GM18873 (cell line): ENCODE measurements at regions not wholly inside any gene's neighbourhood (a gene's known extent, or its start where the extent isn't known, plus 50 kb on each side); places are given as distances from the start of the nearest gene placed in this dataset.
A peak's percentile ranks its signal among the peaks of the same experiment; 100 is the strongest.

Source experiments
- ATAC-seq: cut with Tn5 transposase; IDR thresholded peaks from one replicate; pipeline ENCODE4 v1.9.1; 2021; ENCODE audit warnings: mild to moderate bottlenecking, moderate library complexity, moderate number of reproducible peaks; ENCODE audit not compliant: unreplicated experiment, low FRiP score

DNA sequence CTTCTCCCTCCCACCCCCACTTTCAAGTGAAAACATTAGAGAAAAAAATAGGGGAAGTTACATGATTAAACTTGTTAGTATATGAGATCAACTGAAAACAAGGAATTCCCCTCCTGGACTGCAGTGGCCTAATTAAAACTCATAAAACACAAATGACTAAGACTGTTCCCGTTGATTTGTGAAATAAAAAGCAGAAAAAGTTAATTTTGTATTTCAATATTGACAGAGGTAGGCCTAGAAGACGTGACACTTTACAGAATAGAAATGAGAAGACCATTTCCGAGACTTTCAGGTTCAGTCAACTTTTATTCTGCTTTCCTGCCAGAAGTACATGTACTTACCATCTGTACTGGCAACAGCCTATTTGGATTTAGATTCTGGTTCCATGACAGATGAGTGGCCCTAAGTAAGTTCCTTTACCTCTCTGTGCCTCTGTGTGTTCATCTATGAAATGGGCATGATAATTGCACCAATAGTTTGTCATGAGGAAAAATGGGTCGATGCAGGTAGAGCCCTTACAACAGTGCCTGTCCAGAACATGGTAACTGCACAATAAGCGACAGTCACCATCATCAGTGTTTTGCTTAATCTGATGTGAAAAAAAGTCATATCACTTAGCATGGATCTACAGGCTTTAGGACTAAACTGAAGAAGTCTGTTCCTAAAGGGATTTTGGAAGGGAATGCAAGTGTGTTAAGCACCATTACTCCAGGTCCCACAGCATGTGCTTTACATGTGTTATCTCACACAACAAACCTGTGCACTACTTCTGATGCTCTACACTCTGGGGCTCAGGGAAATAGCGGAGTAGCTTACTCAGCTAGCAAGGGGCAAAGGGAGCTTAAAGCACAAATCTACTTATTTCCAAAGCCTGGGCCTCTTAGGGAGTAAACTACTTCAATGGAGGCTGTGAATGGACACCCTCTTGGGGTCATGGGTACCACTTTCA, 562.3 kb upstream of the DIPK2B start:
- no peak for ATAC-seq

DNA sequence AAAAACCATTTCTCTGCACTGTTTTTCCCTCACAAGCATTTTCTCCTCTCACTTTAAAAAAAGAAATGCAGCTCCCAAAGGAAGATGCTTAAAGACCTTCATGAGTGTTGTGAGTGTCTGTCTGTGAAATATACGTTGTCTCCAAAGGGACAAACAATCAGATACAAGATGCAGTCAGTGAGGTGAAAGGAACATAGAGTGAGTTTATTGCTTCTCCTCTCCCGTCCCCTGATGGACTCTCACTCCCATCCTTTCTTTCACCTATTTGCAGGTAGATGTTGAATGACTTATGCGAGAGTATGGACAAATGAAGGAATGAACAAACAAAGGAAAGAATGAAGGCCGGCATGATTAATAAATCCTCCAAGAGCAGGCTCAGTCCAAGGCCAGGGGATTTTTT, 561.2 kb upstream of the DIPK2B start:
- ATAC-seq, result no peak

DNA sequence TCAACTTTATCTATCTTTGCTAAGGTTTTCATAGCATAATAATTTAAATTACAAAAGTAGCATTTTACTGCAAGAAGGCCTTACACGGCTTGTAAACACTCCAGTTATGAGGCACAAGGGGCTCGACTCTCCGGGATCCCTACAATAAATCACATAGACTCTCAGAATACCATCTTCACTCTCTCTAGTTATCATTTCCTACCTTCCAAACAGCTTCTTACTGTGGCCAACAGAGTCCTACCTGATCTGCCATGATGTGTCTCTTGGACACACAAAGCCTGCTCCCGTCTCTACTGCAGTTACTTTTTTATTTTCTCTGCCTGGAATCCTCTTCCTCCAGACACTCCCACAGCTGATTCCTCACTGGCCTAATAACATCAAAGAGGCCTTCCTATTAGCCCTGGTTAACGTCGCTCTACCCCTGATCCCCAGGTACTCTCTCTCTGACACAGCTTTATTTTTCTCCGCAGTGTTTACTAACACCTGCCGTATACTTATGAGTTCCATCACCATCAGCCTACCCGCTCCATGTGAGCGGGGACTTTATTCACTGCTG, 559.6 kb upstream of the DIPK2B start:
- no peak for ATAC-seq

DNA sequence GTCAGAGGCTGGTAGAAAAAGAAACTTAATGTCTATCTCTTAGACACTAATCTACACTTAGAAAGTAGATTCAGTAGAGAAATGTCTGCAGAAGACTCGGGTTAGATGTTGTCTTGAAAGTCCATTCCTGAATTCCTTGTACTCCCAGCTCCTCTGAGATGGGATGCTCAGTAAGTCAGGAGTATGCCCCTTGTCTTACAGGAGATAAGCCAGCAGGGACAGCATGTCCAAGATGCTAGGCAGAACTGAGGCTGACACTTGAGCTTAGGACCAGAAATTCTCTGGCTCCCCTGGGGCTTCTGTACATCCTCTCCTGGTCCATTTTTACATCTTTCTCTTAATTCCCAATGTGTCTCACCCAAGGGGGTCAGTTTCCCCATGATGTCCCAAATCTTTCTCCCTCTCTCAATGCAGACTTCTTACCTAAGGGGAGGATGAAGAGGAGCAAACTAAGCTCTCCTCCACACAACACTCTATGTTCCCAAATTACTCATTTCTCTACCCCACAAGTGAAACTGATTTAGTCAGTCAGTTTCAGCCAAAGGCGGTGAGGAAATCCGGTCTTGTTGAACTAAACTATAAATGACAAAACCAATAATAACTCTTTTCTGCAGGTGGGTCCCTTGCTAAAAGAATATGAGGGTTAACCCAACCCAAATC, 558.2 kb upstream of the DIPK2B start:
- peak; percentile 58 for ATAC-seq

DNA sequence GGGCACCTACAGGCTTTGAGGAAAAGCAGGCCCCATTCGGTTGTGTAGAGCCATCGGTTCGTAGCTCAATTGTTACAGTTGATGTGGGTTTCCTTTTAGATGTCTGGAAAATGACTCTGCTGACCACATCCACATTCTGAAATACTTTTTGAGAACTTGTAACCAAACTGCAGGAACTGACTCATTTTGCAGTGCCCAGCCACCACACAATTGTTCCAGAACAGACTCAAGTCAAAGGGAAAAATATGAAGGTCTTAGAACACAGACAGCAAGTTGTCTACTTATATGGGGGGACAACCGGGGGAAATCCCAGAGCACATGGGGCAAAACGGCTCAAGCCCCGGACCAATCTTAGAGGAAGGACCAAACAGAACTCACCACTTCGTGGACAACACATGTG, 557.6 kb upstream of the DIPK2B start:
- peak; percentile 42 for ATAC-seq

DNA sequence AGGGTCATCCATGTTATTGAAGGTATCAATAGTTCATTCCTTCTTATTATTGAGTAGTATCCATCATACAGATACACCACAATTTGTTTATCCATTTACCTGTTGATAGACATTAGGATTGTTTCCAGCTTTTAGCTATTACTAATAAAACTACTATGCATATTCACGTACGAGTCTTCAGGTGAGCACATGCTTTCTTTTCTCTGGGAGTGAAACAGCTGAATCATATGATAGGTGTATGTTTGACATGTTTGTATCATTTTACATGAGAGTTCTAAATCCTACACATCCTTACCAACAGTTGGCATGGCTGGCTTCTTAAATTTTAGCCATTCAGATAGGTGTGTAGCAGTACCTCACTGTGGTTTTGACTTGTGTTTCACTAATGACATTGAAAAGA, 556.6 kb upstream of the DIPK2B start:
- no peak for ATAC-seq

DNA sequence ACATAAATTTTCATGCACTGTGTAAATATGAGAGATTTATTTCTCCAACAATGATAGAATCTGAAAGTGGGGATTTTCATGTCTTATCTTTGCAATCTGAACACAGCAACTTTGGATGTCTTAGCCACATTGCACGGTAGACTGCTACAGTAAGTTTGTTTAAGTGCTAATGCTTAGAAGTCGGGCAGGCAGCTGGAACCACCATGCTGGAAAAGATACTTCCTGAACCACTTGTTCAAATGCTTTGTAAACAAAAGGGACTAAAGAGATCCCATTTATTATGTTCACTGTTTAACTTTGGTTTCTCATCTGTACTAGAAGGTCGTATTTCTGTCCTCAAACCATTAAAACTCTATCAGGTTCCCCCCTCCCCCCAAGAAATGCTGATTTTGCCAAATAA, 555.9 kb upstream of the DIPK2B start:
- ATAC-seq, result no peak

DNA sequence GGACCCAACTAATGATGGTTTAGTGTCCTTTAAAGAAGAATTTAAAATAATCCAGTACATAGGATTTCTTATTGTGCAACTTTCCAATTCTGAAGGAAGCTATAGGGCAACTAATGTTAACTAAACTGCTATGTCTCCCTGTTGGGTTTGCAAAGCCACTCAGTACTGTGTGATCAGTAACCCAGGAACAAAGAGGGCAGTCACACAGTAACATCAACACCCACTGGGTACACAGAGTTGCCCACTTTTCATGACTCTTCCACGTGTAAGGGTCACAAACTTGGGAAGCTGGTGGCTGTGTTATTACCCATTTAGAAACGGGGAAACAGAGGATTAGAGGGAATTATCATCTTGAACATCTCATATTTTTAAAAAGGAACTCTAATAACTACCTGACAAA, 555.0 kb upstream of the DIPK2B start:
- ATAC-seq, result no peak

DNA sequence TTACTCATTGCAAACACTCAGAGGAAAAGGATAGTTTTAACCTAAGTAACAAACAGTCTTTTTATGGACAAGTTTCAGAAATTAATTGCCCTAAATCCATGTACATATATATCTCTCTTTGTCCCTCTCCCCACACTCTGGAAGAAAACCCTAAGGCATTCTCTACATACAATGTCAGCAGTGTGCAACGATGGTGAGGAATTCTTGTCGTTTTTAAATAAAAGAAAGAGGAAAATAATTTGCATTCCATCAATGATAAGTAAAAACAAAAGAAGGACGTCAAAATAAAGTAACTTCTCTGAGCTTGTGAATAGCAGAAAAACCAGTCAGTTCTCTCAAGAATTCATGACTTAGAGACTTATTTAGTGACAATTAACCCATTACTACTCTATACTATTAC, 550.5 kb upstream of the DIPK2B start:
- ATAC-seq, result no peak

DNA sequence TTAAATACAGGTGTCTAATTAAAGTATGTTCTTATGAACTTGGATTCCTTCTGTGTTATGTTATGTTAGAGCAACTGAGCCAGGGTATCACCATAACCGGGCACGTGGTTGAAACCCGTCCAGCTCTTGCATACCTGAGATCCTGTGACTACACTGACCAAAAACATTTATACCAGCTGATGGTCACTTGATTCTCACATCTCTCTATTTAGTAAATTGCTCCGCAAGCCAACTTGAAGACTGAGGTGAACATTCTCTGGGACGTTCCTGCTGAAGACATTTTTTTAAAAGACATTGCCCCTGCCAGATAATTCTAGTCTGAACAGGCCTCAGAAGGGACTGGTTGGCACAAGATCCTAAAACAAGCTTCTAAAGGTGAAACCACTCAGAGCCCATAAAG, 550.0 kb upstream of the DIPK2B start:
- no peak for ATAC-seq

DNA sequence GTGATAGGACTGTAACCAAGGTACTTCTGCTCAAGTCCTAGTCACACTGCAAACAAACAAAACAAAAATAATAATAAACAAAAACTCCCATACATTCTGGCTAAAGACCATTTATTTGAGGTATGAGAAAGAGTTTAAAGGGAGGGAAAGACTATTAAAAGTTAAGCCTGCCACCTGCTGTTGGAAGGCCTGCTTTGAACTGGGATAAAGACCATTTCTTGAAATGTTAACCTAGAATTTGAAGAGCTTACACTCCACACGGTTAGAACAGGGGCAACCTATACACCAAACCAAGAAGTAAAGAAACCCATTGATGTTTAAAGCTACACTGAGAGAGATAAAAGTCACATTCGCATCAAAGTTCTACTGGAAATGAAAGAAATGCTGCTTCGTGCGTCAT, 548.7 kb upstream of the DIPK2B start:
- ATAC-seq, result no peak

DNA sequence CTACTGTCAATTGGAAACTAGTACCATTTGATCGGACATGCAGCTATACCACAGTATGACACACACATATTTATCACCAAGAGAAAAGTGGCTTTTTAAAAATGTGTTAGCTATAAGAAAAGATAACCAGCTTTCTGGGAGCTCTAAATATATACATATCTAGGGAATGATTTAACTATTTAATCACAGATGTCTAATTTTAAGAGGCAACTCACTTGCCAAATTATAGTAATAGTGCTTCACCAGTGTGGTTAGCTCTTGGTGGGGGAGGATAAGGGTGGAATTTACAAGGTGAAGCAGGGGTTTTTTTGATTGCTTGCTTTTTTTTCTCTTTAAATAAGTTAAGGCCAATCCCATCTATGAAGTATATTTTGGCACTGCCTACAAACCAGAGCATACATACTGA, 547.7 kb upstream of the DIPK2B start:
- no peak for ATAC-seq

DNA sequence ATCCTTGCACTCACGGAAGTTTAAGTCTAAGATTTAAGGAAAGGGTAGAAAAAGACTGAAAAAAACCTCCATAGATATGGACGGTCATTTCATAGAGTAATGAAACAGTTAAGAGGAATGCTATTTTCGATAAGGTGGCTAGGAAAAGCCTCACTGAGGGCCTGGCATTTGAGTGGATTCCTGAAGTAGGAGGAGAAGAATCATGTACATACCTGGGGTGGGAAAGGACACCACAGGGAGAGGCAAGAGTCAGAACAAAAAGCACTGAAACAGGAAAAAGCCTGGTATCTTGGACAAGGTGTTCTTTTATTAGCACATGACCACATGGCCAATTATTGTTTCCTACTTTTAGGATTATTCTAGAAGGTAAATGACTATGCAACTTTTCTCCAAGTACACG, 547.2 kb upstream of the DIPK2B start:
- no peak for ATAC-seq

DNA sequence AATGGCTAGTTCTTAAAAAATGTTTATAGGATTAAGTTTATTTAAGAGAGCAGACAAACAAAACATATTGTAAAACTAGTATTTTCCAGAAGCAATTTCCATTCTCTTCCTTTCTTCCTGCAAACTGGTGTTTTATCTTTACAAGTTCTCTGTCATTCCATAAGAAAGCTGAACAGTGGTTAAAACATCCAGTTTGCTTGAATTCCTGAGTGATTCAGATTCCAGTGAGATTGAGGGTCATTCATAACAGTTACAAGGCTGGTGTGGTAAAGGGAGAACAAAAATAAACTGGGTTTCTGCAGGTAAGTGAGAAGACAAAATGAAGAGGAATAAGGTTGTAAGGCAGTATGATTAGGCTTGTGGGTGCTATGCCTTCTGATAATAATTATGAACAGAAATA, 544.8 kb upstream of the DIPK2B start:
- ATAC-seq, result no peak

DNA sequence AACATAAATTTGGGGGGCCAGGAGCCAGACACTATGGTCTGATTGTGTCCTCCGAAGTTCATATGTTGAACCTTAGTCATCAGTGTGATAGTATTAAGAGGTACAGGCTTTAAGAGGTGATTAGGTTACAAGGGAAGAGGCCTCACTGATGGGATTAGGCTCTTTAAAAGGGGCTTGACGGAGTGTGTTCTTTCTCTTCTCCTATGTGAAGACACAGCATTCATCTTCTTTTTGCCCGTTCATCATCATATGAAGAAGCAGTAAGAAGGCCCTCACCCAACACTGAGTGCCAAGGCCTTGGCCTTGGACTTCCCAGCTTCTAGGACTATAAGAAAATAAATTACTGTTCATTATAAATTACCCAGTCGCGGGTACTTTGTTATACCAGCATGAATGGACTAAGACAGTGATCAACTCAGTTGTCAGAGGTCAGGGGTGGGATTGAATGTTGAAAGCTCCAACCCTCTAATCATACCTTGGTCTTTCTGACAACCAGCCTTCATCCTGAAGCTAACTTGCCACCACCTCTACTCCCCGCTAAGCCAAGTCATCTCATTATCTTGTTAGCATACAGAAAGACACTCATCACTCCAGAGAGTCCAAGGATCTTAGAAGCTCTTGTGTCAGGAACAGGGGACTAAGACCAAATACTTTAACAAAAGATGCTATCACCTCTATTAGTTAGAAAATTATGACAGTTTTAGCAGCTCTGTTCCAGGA, 543.4 kb upstream of the DIPK2B start:
- ATAC-seq, result no peak

DNA sequence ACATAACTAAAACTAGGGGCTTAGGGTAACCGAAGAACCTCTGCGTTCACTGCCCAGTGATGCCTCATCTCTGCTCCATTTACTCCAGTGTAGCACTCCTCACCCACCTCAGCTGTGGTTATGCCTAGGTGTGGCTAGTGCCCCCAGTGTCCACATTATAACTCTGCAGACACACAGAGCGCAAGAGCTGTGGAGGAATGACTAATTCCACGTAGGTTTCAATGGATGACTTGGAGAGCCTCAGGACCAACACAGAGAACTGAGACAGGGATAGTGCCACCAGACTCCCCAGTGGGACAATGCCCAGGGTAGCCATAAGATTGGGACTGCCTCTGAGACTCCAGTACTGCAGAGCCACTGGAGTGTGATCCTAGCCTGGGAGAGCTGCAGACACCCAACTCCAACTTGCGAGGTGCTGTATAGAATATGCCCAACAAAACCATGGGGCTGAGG, 542.4 kb upstream of the DIPK2B start:
- no peak for ATAC-seq

DNA sequence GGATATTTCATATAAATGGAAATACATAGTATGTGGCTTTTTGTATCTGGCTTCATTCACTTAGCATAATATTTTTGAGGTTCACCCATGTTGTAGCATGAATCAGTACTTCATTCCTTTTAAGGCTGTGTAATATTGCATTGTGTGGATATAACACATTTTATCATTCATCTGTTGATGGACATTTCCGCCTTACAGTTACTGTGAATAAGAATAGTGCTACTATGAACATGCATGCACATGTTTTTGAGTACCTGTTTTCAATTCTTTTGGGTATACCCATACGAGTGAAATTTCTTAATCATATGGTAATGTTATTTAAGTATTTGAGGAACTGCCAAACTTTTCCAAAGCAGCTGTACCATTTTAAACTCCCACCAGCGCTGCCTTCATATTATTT, 539.6 kb upstream of the DIPK2B start:
- no peak for ATAC-seq

DNA sequence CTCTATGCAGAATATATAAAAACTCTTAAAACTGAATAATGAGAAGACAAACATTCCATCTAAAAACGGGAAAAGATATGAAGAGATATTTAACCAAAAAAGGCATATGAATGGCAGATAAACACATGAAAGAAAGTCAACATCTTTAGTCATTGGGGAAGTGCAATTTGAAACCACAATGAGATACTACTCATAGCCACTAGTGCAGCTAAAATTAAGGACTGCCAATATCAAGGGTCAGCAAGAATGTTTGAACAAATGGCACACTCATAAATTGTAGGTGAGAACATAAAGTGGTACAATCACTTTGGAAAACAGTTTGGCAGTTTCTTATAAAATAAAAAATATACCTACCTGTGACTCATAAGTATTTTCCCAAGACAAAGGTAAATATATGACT, 534.9 kb upstream of the DIPK2B start:
- ATAC-seq, result no peak

DNA sequence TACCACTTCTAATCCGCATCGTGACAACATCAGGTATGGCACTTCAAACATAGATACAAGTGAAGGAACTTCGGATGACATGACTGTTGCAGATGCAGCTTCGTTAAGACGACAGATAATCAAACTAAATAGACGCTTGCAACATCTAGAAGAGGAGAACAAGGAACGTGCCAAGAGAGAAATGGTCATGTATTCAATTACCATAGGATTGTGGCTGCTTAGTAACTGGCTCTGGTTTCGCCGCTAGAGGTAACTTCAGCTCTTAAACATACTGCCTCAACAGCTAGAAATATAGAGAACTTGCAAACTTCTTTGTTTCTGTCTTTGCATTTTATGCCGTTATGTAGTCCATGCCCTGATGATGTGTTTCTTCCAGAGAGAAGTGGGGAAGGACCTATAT, 530.8 kb upstream of the DIPK2B start:
- ATAC-seq, result no peak

DNA sequence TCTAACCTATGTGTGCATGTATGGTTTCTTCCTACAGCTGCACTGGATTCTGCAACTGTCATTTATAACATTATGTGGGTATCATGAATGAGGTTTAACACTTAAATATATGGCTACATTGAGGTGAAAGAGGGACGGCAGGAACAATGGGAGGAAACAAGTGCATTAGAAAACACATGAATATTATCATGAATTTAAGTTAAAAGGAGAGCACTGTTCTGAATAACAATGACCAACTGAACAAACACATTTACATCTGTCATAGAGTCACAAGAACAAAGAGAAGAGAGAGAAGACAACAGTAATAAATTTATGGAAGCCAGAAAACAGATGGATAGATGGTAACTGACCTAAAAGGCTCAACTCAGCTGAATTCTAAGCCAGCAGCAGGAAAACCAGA, 527.1 kb upstream of the DIPK2B start:
- no peak for ATAC-seq

DNA sequence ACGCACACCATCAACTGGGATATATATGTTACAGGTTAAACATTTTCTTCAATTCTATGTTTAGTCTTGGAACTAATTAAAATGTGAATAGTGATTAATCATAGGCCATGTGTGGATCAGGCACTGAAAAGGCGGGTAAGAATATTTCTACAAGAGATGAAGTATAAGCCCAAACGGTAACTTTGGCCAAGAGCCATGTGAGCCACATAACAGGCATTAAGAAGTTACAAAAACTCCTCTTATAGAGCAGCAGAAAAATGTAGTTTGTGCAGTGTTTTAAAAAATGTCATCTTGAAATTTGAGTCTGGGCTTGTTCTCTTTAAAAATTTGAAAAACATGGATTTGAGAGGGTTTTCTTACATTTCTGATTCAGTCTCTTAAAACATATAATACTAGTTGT, 521.8 kb upstream of the DIPK2B start:
- no peak for ATAC-seq
